D341Med (cell line): ENCODE measurements at regions not wholly inside any gene's neighbourhood (a gene's known extent, or its start where the extent isn't known, plus 50 kb on each side); places are given as distances from the start of the nearest gene placed in this dataset.
A peak's percentile ranks its signal among the peaks of the same experiment; 100 is the strongest.
"Not testable (repeated sequence)": the region's sequence is repeated elsewhere in the genome, so short reads cannot be mapped to it uniquely, and the experiment has no call there.

Source experiments
- DNase-seq: peaks from one replicate; pipeline ENCODE4 v3.0.0; 2012; ENCODE audit warnings: low spot score

DNA sequence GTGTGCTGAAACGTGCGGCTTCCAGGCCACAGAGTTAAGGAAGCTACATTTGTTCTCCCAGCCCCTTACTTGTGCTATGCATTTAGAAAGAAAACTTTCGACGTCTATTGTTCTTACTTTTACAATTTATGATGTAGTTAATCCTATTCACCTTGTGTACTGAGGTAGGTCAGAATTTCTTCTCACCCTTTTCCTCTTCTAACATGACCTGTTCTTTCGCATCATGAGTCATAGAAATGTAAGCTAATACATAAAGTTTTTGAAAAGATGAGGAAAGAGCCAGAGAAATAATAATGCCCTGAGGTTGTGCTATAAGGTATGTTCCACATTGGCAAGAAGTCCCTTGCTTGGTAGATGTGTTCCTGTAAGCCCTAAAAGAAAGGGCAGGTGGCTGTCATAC is 298.3 kb downstream of the TRIML1 start:
- DNase-seq = no peak

DNA sequence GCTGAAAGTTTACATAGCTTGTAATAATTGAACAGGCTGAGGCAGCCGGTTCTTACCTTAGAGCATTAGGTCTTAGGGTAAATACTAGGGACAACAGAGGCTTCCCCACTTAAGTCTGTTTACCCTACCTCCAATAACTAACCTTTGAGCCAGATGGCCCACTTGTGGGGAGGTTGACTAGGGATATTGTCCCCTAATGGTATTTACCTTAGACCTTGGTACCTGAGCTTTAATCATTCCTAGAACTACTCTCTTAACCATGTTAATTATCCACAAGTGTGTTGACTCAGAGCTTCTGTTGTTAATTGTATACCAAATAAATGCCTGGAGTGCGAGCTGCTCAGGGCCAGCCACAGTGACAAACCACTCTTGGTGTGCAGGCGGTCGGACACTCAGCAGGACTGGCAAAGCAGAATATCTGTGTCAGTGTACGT is 299.2 kb downstream of the TRIML1 start:
- not testable (repeated sequence) for DNase-seq

- peak; percentile 62 for DNase-seq
Measured at GRCh38 chr4:188439641-188440311, 300.5 kb downstream of the TRIML1 start.

GRCh38 chr4:188444500-188444899 is 305.3 kb downstream of the TRIML1 start:
- no peak for DNase-seq

DNA sequence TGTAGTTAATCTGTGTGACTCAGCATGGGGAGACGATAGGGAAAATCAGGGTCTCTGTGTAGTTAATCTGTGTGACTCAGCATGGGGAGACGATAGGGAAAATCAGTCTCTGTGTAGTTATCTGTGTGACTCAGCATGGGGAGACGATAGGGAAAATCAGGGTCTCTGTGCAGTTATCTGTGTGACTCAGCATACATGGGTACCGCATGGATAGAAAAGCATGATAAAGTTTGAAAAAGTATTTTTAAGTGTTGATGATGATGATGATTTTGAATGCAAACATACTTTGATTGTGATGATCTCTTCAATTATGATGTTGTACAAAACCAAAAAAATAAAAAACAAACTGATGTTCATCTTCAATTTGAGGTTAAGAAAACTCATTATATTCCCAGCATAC is 309.8 kb downstream of the TRIML1 start:
- DNase-seq = not testable (repeated sequence)

GRCh38 chr4:188450571-188450970 is 311.3 kb downstream of the TRIML1 start:
- DNase-seq = no peak

GRCh38 chr4:188452097-188452496 is 312.9 kb downstream of the TRIML1 start:
- no peak for DNase-seq

DNA sequence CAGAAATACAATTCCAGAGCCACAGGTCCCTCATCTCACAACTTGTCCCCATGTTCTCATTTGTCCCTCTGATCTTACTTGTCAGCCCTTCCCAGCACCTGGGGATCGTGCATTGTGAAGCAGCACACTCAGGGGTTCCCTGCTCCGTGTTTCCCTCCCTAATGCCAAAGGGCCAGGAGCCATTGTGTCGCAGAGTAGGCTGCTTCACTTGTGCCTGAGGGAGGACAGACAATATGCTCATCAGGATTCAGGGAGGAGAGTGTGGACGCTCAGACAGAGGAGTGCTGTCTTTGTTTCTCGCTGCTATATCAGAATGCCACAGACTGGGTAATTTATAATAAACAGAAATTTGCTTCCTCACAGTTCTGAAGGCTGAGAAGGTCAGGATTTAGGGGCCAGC is 315.3 kb downstream of the TRIML1 start:
- no peak for DNase-seq

GRCh38 chr4:188455062-188455752 is 316.0 kb downstream of the TRIML1 start:
- DNase-seq = peak; percentile 64

DNA sequence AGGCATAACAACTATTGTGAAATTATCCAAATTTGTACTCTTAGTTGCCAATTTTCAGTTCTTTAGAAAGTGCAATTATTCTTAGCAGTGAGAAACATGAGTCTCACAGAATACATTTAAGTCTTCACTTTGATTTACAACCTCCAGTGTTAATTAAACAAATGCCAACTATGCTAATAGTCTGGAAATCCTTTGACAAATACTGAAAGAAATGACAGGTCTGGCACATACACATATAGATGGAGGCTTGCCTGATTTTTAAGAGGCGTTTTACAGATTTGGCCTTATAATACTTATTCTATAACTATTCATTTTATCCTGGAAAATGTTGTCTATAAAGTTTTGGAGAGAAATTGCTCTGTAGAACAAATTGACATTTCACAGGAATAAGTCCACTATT is 320.1 kb downstream of the TRIML1 start:
- no peak for DNase-seq

- no peak for DNase-seq
Measured at GRCh38 chr4:188463909-188464308, 324.7 kb downstream of the TRIML1 start.

- no peak for DNase-seq
Measured at GRCh38 chr4:188466001-188466400, 326.8 kb downstream of the TRIML1 start.

GRCh38 chr4:188484256-188484655 is 345.0 kb downstream of the TRIML1 start:
- no peak for DNase-seq

DNA sequence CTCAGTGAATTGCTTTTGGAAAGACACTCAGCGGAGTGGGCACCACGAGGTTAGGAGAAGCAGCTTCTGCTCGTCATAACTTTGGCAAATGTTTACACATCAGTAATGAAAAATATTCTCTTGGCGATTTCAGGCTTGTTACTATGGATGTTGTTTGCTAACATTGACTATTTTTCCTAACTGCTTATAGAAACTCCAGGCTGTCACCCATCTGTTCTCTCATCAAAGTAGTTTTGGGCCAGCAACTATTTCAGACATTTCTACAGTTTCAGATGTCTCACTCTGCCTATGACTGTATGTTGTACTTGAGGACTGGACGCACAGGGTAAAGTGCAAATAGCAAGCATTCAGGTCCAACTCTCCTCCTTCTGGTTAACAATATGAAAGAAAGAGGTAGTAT is 346.7 kb downstream of the TRIML1 start:
- no peak for DNase-seq

- DNase-seq = no peak
Measured at GRCh38 chr4:188492886-188493285, 353.6 kb downstream of the TRIML1 start.

DNA sequence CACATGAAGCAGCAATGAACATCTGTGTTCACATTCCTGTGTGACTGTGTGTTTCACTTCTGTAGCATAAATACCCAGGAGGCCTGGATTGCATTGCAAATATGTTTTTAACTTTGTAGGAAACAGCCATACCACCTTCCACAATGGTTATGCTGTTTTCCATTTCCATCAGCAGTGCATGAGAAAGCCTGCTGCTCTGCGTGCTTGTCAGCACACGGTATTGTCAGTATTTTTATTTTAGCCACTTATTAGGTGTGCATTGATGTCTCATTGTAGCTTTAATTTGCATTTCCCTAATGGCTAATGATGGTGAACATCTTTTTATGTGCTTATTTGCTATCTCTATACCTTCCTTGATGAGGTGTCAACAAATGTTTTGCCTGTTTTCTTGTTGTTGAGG is 355.9 kb downstream of the TRIML1 start:
- DNase-seq = no peak

GRCh38 chr4:188511431-188511830 is 372.2 kb downstream of the TRIML1 start:
- DNase-seq = no peak

DNA sequence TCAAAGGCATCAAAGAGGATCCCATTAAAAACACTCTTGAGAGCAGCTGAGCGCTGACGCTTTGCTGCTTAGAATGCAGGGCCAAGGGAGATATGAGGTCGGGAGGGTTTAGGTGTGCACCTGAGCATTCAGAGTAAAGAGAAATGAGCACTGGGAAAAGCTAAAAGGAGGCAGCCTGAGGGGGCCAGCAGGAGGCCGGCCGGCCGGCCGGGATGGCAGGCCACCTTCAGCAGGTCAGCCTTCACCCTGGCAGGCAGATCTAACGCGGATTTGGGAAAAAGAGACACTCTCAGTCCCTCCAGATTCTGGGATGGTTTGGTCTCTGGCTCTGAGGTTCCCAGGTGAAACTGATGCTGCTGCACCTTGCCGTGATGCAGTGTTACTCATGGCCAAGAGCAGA is 393.5 kb downstream of the TRIML1 start:
- DNase-seq = no peak

GRCh38 chr4:188534297-188534696 is 395.1 kb downstream of the TRIML1 start:
- no peak for DNase-seq

GRCh38 chr4:188534917-188535316 is 395.7 kb downstream of the TRIML1 start:
- no peak for DNase-seq

DNA sequence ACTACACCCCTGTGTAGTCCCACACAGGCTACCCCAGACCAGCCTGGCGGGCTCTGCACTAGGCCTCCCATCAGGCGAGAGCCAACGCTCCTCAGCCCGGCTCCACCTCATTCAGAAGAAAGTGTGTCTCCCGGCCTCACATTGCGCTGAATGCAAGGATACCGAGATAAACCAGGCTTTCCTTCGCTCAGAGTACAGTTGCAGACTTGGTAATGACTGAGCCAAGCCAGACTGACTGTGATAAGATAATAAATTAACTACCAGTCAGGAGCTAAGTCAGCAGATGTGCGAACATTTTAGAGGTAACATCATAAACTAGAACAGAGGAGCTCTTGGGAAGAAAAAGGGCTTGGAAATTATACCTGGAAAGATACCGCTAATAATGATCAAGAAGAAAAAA is 397.6 kb downstream of the TRIML1 start:
- DNase-seq = no peak

- no peak for DNase-seq
Measured at GRCh38 chr4:188550296-188550695, 411.1 kb downstream of the TRIML1 start.

- no peak for DNase-seq
Measured at GRCh38 chr4:188551156-188551555, 411.9 kb downstream of the TRIML1 start.

DNA sequence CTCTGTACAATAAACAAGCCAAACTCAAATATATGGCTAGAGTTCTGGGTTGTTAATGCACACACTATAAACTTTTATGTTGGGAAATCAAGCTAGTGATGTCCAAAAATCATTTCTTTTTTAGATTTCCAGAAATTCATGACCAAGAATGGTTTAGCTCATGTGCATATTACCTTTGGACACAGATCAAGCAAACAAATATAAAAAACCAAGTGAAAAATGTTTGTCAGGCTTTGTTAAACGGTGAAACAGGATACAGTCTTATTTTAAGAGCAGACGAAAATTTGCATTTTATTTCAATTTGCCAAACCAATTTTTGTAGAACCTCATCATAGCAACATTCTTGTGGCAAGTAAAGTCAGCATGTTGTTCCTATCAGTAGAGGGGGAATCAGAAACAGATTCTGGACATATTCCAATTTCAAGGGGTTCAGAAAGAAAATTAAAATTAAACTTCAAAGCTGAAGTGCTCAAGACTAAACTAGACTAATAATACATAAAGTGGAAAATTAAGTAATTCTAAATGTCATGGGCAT is 413.6 kb downstream of the TRIML1 start:
- DNase-seq = no peak
